ENCODE measurements at regions not wholly inside any gene's neighbourhood (a gene's known extent, or its start where the extent isn't known, plus 50 kb on each side); places are given as distances from the start of the nearest gene placed in this dataset.

DNA sequence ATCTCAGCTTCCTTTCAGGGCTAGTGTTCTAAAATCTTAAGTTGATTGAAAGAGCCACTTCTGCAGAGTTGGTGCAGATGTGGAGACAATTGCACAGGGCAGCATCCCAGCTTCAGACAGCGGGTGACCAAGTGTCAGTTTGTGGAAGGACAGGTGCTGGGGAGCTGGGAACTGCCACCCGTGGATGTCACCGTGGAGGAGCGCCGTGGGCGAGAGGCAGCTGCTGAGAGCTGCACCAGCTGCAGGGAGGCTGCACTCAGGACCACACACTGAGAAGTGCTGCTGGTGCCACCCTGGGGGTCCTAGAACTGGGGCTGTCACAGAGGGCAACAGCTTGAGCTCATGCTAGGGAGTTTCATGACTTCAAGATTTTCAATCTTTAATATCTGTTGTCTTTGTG is 543.0 kb upstream of the FZD8 start:
- no peak for TF ChIP-seq POLR2A (IDR thresholded peaks at IDR 0.05; ENCODE audit: low read depth, low read length)
- TF ChIP-seq TAF1 (IDR thresholded peaks at IDR 0.05; ENCODE audit: low read depth, low read length) = no peak
- no peak for TF ChIP-seq POLR2AphosphoS5 (IDR thresholded peaks at IDR 0.05; ENCODE audit: low read depth, low read length)
- TF ChIP-seq SPI1 (IDR thresholded peaks at IDR 0.05; ENCODE audit: low read depth, low read length) = no peak
- no peak for TF ChIP-seq PAX5 (IDR thresholded peaks at IDR 0.05; ENCODE audit: insufficient read depth, low read length, severe bottlenecking)
- no peak for TF ChIP-seq POU2F2 (IDR thresholded peaks at IDR 0.05; ENCODE audit: low read depth, low read length)

All from GM12891 (cell line).